HG03575 (cell line): ENCODE measurements at regions not wholly inside any gene's neighbourhood (a gene's known extent, or its start where the extent isn't known, plus 50 kb on each side); places are given as distances from the start of the nearest gene placed in this dataset.
"Not testable (repeated sequence)": the region's sequence is repeated elsewhere in the genome, so short reads cannot be mapped to it uniquely, and the experiment has no call there.

Experiments
- ATAC-seq: cut with Tn5 transposase; IDR thresholded peaks from one replicate; pipeline ENCODE4 v1.9.1; 2021; ENCODE audit not compliant: unreplicated experiment, insufficient number of reproducible peaks, low FRiP score; ENCODE audit errors: extremely low read depth

- ATAC-seq: no peak
These were observed 1237.4 kb downstream of the UQCRFS1 start for GRCh38 chr19:27975419-27976005.

- no peak for ATAC-seq
These were observed 1238.9 kb downstream of the UQCRFS1 start for GRCh38 chr19:27974082-27974513.

- ATAC-seq: no peak
These were observed 1240.5 kb downstream of the UQCRFS1 start for GRCh38 chr19:27972291-27973040.

- ATAC-seq: no peak
These were observed 1241.1 kb downstream of the UQCRFS1 start for GRCh38 chr19:27971869-27972268.

GRCh38 chr19:27971071-27971470, 1241.9 kb downstream of the UQCRFS1 start:
- ATAC-seq: no peak

- no peak for ATAC-seq
These were observed 1246.5 kb downstream of the UQCRFS1 start for GRCh38 chr19:27966390-27966816.

GRCh38 chr19:27964185-27964584, 1248.8 kb downstream of the UQCRFS1 start:
- ATAC-seq: no peak

- no peak for ATAC-seq
These were observed 1250.7 kb downstream of the UQCRFS1 start for GRCh38 chr19:27962264-27962663.

GRCh38 chr19:27955485-27956480, 1257.2 kb downstream of the UQCRFS1 start:
- no peak for ATAC-seq

- ATAC-seq: not testable (repeated sequence)
These were observed 1270.3 kb downstream of the UQCRFS1 start for GRCh38 chr19:27942607-27943006.

- ATAC-seq: no peak
These were observed 1276.8 kb downstream of the UQCRFS1 start for GRCh38 chr19:27936139-27936538.

GRCh38 chr19:27935669-27936068, 1277.3 kb downstream of the UQCRFS1 start:
- no peak for ATAC-seq

- no peak for ATAC-seq
These were observed 1283.6 kb downstream of the UQCRFS1 start for GRCh38 chr19:27929399-27929798.

GRCh38 chr19:27925202-27925601, 1287.7 kb downstream of the UQCRFS1 start:
- no peak for ATAC-seq

GRCh38 chr19:27922970-27923369, 1290.0 kb downstream of the UQCRFS1 start:
- no peak for ATAC-seq

- ATAC-seq: no peak
These were observed 1292.2 kb downstream of the UQCRFS1 start for GRCh38 chr19:27920774-27921173.

GRCh38 chr19:27918818-27919217, 1294.1 kb downstream of the UQCRFS1 start:
- no peak for ATAC-seq

- ATAC-seq: no peak
These were observed 1301.6 kb downstream of the UQCRFS1 start for GRCh38 chr19:27911122-27911898.

GRCh38 chr19:27909861-27910260, 1303.1 kb downstream of the UQCRFS1 start:
- ATAC-seq: no peak
